Breast epithelium (tissue), 4 donors: ENCODE measurements at regions not wholly inside any gene's neighbourhood (a gene's known extent, or its start where the extent isn't known, plus 50 kb on each side); places are given as distances from the start of the nearest gene placed in this dataset.

Source experiments
- DNase-seq, 2 donors: peaks; one replicate each; pipeline ENCODE4 v3.0.0-alpha.2; 2019; ENCODE audit warnings: low spot score in 2 of 2
- H3K27ac ChIP-seq, 2 donors: fragments of 200-600 bp; sonication (generic) in 1 of 2; one replicate each; pipeline ENCODE4 v1.5.1; 2016 to 2019; ENCODE audit warnings: mild to moderate bottlenecking in 1 of 2
- H3K27me3 ChIP-seq, 2 donors: fragments of 200-600 bp; sonication (generic) in 1 of 2; one replicate each; pipeline versions ENCODE4 v1.5.1 to v1.6.0; 2017 to 2019; ENCODE audit warnings: control low read depth in 1 of 2, mild to moderate bottlenecking in 1 of 2
- H3K36me3 ChIP-seq: fragments of 200-600 bp; one replicate; pipeline ENCODE4 v1.5.1; 2019
- H3K4me1 ChIP-seq, 2 donors: fragments of 200-600 bp; sonication (generic); one replicate each; pipeline ENCODE4 v1.5.1; 2016 to 2019; ENCODE audit warnings: control low read depth in 1 of 2
- H3K4me3 ChIP-seq, 3 donors: fragments of 200-600 bp; sonication (generic); 1 replicate in 2 of 3; 2 replicates in 1 of 3; pipeline ENCODE4 v1.5.1; 2016 to 2019; ENCODE audit warnings: mild to moderate bottlenecking in 3 of 3, moderate library complexity in 2 of 3
- H3K9me3 ChIP-seq, 2 donors: fragments of 200-600 bp; sonication (generic) in 1 of 2; one replicate each; pipeline ENCODE4 v1.5.1; 2016 to 2019; ENCODE audit warnings: control low read depth in 1 of 2
- POLR2A ChIP-seq: fragments of 450-650 bp; IDR thresholded peaks from one replicate; pipeline ENCODE4 v1.6.1; 2016; ENCODE audit warnings: antibody characterized with exemption, mild to moderate bottlenecking, moderate library complexity
- POLR2AphosphoS5 ChIP-seq, 3 donors: sonication (generic); formaldehyde crosslinking; IDR thresholded peaks; one replicate each; pipeline ENCODE4 v1.6.1; 2017; ENCODE audit warnings: antibody characterized with exemption in 3 of 3
- intact Hi-C: fragments of 100-400 bp; cut with DNase I; formaldehyde crosslinking; loops from one replicate; pipeline ENCODE4 v1.15.1; 2023; ENCODE audit warnings: low total_unique reads
- TF ChIP-seq, protein P1 (sequence below), 3 donors: fragments of 450-650 bp; IDR thresholded peaks; one replicate each; pipeline ENCODE4 v1.5.1; 2016 to 2017; ENCODE audit warnings: antibody characterized with exemption in 3 of 3, mild to moderate bottlenecking in 3 of 3, moderate library complexity in 3 of 3

- DNase-seq, result no peak
- Histone ChIP-seq H3K4me1 (no peaks in the 10 kb centered on the region), H3K27ac (no peak overlapping the region), H3K27me3 (no peaks in the 10 kb centered on the region), H3K4me3 (no peak overlapping the region), H3K9me3 (no peaks in the 10 kb centered on the region), H3K36me3 (no peaks in the 10 kb centered on the region)
- TF ChIP-seq POLR2A (no peak), POLR2AphosphoS5 (IDR thresholded peaks at IDR 0.05) (no peak)
- TF ChIP-seq, protein P1, sequence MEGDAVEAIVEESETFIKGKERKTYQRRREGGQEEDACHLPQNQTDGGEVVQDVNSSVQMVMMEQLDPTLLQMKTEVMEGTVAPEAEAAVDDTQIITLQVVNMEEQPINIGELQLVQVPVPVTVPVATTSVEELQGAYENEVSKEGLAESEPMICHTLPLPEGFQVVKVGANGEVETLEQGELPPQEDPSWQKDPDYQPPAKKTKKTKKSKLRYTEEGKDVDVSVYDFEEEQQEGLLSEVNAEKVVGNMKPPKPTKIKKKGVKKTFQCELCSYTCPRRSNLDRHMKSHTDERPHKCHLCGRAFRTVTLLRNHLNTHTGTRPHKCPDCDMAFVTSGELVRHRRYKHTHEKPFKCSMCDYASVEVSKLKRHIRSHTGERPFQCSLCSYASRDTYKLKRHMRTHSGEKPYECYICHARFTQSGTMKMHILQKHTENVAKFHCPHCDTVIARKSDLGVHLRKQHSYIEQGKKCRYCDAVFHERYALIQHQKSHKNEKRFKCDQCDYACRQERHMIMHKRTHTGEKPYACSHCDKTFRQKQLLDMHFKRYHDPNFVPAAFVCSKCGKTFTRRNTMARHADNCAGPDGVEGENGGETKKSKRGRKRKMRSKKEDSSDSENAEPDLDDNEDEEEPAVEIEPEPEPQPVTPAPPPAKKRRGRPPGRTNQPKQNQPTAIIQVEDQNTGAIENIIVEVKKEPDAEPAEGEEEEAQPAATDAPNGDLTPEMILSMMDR (IDR thresholded peaks at IDR 0.05), result no peak
- intact Hi-C loops, result no loop called here
Observed at GRCh38 chr20:6921717-6922386, 154.4 kb downstream of the BMP2 start.

DNA sequence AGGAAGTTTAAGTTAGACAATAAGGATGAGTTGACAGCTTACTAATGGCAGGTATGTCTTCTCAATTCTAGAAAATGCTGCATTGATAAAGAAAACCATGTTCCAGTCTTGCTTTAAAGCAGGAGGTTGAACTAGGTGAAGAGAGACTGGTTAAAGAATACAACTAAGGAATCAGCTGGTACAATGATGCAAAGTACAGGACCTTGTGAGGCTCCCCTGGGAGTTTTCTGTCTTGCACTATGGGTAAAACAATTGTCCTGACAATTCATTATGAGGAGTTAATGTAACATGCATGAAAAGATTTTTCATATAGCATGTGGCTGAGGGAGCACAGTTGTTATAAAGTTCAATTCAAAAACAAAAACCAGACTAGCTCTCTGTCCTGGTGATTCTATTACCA lies 157.2 kb downstream of the BMP2 start:
- TF ChIP-seq POLR2A (no peak), POLR2AphosphoS5 (IDR thresholded peaks at IDR 0.05) (no peak)
- TF ChIP-seq, protein P1 (IDR thresholded peaks at IDR 0.05), result no peak
- H3K4me3 ChIP-seq, result no peak overlapping the region
- no peaks in the 10 kb centered on the region for H3K36me3 ChIP-seq
- no peak for DNase-seq
- no peak overlapping the region for H3K27ac ChIP-seq
- no peaks in the 10 kb centered on the region for H3K9me3 ChIP-seq
- no peaks in the 10 kb centered on the region for H3K27me3 ChIP-seq
- intact Hi-C loops, result no loop called here
- H3K4me1 ChIP-seq, result no peaks in the 10 kb centered on the region

DNA sequence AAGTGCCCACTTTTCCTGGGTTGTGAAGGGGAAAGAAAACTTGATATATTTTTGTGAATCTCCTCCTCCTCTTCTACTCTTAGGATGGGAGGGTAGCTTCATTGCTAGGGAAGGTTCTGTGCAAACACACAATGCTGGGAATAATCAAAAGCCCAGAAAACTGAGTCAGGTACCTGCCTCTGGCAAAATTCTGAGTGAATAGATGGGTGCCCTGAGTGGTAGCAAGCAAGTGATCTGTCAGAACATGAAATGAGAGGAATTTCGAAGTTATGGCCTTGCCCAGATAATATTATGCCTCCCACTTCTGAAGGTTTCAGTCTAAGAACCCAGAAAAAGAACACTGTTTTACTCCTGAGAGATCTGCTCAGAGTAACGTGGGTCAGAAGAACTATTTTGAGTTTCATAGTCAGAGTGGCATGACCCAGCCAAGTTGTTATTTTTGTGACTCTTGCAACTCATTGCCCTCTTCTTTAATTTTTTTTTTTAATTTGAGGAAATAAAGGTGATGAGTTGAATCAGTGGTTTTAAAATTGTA lies 158.3 kb downstream of the BMP2 start:
- H3K4me1 ChIP-seq, result no peaks in the 10 kb centered on the region
- no peak overlapping the region for H3K27ac ChIP-seq
- intact Hi-C loops, result no loop called here
- H3K27me3 ChIP-seq, result no peaks in the 10 kb centered on the region
- DNase-seq, result no peak
- no peaks in the 10 kb centered on the region for H3K36me3 ChIP-seq
- no peaks in the 10 kb centered on the region for H3K9me3 ChIP-seq
- peak overlapping the region in 2 of 3 donors; percentile 17 to 28 for H3K4me3 ChIP-seq
- TF ChIP-seq, protein P1 (IDR thresholded peaks at IDR 0.05), result no peak
- TF ChIP-seq POLR2A (no peak), POLR2AphosphoS5 (IDR thresholded peaks at IDR 0.05) (no peak)

- no peak for TF ChIP-seq POLR2AphosphoS5 (IDR thresholded peaks at IDR 0.05)
- no peak for TF ChIP-seq POLR2A
- H3K27me3 ChIP-seq, result no peaks in the 10 kb centered on the region
- H3K4me3 ChIP-seq, result no peak overlapping the region
- H3K36me3 ChIP-seq, result no peaks in the 10 kb centered on the region
- intact Hi-C loops, result no loop called here
- no peaks in the 10 kb centered on the region for H3K9me3 ChIP-seq
- no peak for DNase-seq
- no peaks in the 10 kb centered on the region for H3K4me1 ChIP-seq
- H3K27ac ChIP-seq, result no peak overlapping the region
Observed at GRCh38 chr20:6940048-6940447, 172.6 kb downstream of the BMP2 start.

GRCh38 chr20:6940876-6941275 lies 173.4 kb downstream of the BMP2 start:
- Histone ChIP-seq H3K36me3 (no peaks in the 10 kb centered on the region), H3K4me1 (no peaks in the 10 kb centered on the region), H3K27me3 (no peaks in the 10 kb centered on the region), H3K9me3 (no peaks in the 10 kb centered on the region), H3K4me3 (no peak overlapping the region), H3K27ac (no peak overlapping the region)
- TF ChIP-seq POLR2AphosphoS5 (IDR thresholded peaks at IDR 0.05) (no peak), POLR2A (no peak)
- TF ChIP-seq, protein P1 (IDR thresholded peaks at IDR 0.05), result no peak
- intact Hi-C loops, result no loop called here
- DNase-seq, result no peak
